ENCODE measurements at regions not wholly inside any gene's neighbourhood (a gene's known extent, or its start where the extent isn't known, plus 50 kb on each side); places are given as distances from the start of the nearest gene placed in this dataset.

GRCh38 chr15:95840004-95840403 is 490.5 kb upstream of the NR2F2 start:
- TF ChIP-seq EZH2 (IDR thresholded peaks at IDR 0.05; ENCODE audit: borderline replicate concordance, low read depth, low read length, severe bottlenecking): no peak
- TF ChIP-seq, protein P1, sequence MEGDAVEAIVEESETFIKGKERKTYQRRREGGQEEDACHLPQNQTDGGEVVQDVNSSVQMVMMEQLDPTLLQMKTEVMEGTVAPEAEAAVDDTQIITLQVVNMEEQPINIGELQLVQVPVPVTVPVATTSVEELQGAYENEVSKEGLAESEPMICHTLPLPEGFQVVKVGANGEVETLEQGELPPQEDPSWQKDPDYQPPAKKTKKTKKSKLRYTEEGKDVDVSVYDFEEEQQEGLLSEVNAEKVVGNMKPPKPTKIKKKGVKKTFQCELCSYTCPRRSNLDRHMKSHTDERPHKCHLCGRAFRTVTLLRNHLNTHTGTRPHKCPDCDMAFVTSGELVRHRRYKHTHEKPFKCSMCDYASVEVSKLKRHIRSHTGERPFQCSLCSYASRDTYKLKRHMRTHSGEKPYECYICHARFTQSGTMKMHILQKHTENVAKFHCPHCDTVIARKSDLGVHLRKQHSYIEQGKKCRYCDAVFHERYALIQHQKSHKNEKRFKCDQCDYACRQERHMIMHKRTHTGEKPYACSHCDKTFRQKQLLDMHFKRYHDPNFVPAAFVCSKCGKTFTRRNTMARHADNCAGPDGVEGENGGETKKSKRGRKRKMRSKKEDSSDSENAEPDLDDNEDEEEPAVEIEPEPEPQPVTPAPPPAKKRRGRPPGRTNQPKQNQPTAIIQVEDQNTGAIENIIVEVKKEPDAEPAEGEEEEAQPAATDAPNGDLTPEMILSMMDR (IDR thresholded peaks at IDR 0.05; ENCODE audit: borderline replicate concordance, extremely low read depth, low read length, poor library complexity, severe bottlenecking): no peak
